H1 (cell line): ENCODE measurements at regions not wholly inside any gene's neighbourhood (a gene's known extent, or its start where the extent isn't known, plus 50 kb on each side); places are given as distances from the start of the nearest gene placed in this dataset.

Experiments used
- CTCF ChIA-PET: fragments of 300-600 bp; sonication (Branson Sonifier 250); formaldehyde crosslinking; loops from one replicate; lab custom pipeline; 2021; ENCODE audit not compliant: partially characterized antibody; lab: Charles Lee
- POLR2A ChIA-PET: fragments of 300-600 bp; sonication (Branson Sonifier 250); formaldehyde crosslinking; loops from one replicate; lab custom pipeline; 2021; ENCODE audit warnings: inconsistent platforms; ENCODE audit not compliant: partially characterized antibody; lab: Charles Lee
- DNase-seq, 2 experiments: peaks; one replicate each; pipeline versions ENCODE4 v3.0.0 to v3.0.0-alpha.2; 2010 to 2022; ENCODE audit warnings: low spot score in 2 of 2, low read depth in 1 of 2, mixed read lengths in 1 of 2
- FAIRE-seq: peaks from 2 replicates; lab custom pipeline; 2011; peaks lifted over from hg19 to GRCh38; lab: Jason Lieb, UNC
- H2AFZ ChIP-seq: 2 replicates; pipeline ENCODE4 v1.8.1; 2012; ENCODE audit warnings: low read length, inconsistent platforms
- H2AK5ac ChIP-seq: 2 replicates; pipeline ENCODE4 v1.6.1; 2013; ENCODE audit warnings: low read depth, low read length
- H2BK120ac ChIP-seq: replicated peaks from 2 replicates; pipeline ENCODE3; 2013; ENCODE audit warnings: low read depth, low read length, inconsistent platforms
- H2BK12ac ChIP-seq: 2 replicates; pipeline ENCODE4 v1.6.1; 2013; ENCODE audit warnings: low read depth, low read length
- H2BK15ac ChIP-seq: 2 replicates; pipeline ENCODE4 v1.6.1; 2013; ENCODE audit warnings: low read length
- H2BK20ac ChIP-seq: 2 replicates; pipeline ENCODE4 v1.6.1; 2013; ENCODE audit warnings: low read length
- H2BK5ac ChIP-seq: 2 replicates; pipeline ENCODE4 v1.6.1; 2013; ENCODE audit warnings: low read depth, low read length
- H3K14ac ChIP-seq: 2 replicates; pipeline ENCODE4 v1.6.1; 2013; ENCODE audit warnings: inconsistent platforms; ENCODE audit not compliant: insufficient read length
- H3K18ac ChIP-seq: 2 replicates; pipeline ENCODE4 v1.6.1; 2013; ENCODE audit warnings: low read length; ENCODE audit errors: extremely low read depth
- H3K23ac ChIP-seq: 2 replicates; pipeline ENCODE4 v1.6.1; 2013; ENCODE audit warnings: inconsistent platforms; ENCODE audit not compliant: insufficient read length
- H3K23me2 ChIP-seq: 2 replicates; pipeline ENCODE4 v1.6.1; 2013; ENCODE audit warnings: low read depth, low read length
- H3K27ac ChIP-seq: 2 replicates; pipeline ENCODE4 v1.6.1; 2011; ENCODE audit warnings: low read depth, low read length, inconsistent platforms
- H3K27me3 ChIP-seq, 4 experiments: replicated peaks in 1 of 4; 1 replicate in 1 of 4; 2 replicates in 3 of 4; pipeline versions ENCODE4 v1.6.1 to v1.8.1; 2011 to 2013; ENCODE audit warnings: low read length in 3 of 4, mild to moderate bottlenecking in 3 of 4, inconsistent platforms in 2 of 4, mixed read lengths in 2 of 4, moderate library complexity in 1 of 4; ENCODE audit not compliant: control insufficient read depth in 3 of 4, insufficient read depth in 3 of 4; ENCODE audit errors: extremely low read depth in 1 of 4
- H3K36me3 ChIP-seq, 4 experiments: 2 replicates each; pipeline versions ENCODE4 v1.6.1 to v1.8.1; 2011 to 2013; ENCODE audit warnings: mild to moderate bottlenecking in 4 of 4, low read length in 3 of 4, moderate library complexity in 2 of 4, control low read depth in 1 of 4, inconsistent platforms in 1 of 4; ENCODE audit not compliant: insufficient read depth in 4 of 4, control insufficient read depth in 2 of 4
- H3K4ac ChIP-seq: replicated peaks from 2 replicates; pipeline ENCODE3; 2013; ENCODE audit warnings: low read length, low read depth, mixed read lengths, inconsistent platforms; ENCODE audit not compliant: insufficient read length
- H3K4me1 ChIP-seq, 4 experiments: replicated peaks in 1 of 4; 1 replicate in 1 of 4; 2 replicates in 3 of 4; pipeline versions ENCODE4 v1.6.1 to v1.8.1; 2011 to 2013; ENCODE audit warnings: low read length in 3 of 4, inconsistent platforms in 2 of 4, mixed read lengths in 1 of 4; ENCODE audit not compliant: insufficient read depth in 4 of 4, control insufficient read depth in 3 of 4
- H3K4me2 ChIP-seq, 2 experiments: 2 replicates each; pipeline versions ENCODE4 v1.6.1 to v1.8.1; 2011 to 2013; ENCODE audit warnings: low read depth in 2 of 2, low read length in 2 of 2, control low read depth in 1 of 2, inconsistent platforms in 1 of 2, mild to moderate bottlenecking in 1 of 2; ENCODE audit not compliant: insufficient read depth in 1 of 2
- H3K4me3 ChIP-seq, 4 experiments: fragments of 200-600, 300-600 bp in 1 of 4; sonication (generic), shearing (Covaris generic), sonication (Bioruptor Twin) in 1 of 4; 2 replicates each; pipeline versions ENCODE4 v1.5.1 to v1.8.1; 2011 to 2016; ENCODE audit warnings: low read length in 4 of 4, low read depth in 3 of 4, control low read depth in 2 of 4, inconsistent platforms in 2 of 4, mild to moderate bottlenecking in 2 of 4, mixed read lengths in 1 of 4, moderate library complexity in 1 of 4; ENCODE audit not compliant: insufficient read depth in 2 of 4; ENCODE audit errors: extremely low read depth in 1 of 4
- H3K56ac ChIP-seq: replicated peaks from 2 replicates; pipeline ENCODE3; 2013; ENCODE audit warnings: low read depth, mild to moderate bottlenecking, mixed read lengths, low read length, inconsistent platforms; ENCODE audit not compliant: insufficient read length
- H3K79me1 ChIP-seq: 2 replicates; pipeline ENCODE4 v1.6.1; 2013; ENCODE audit warnings: low read depth, low read length, control low read depth
- H3K79me2 ChIP-seq, 2 experiments: 2 replicates each; pipeline versions ENCODE4 v1.6.1 to v1.8.1; 2012 to 2013; ENCODE audit warnings: low read length in 2 of 2, mild to moderate bottlenecking in 2 of 2, inconsistent platforms in 1 of 2; ENCODE audit not compliant: insufficient read depth in 2 of 2, control insufficient read depth in 1 of 2
- H3K9ac ChIP-seq, 4 experiments: replicated peaks in 1 of 4; 1 replicate in 1 of 4; 2 replicates in 3 of 4; pipeline versions ENCODE4 v1.6.1 to v1.8.1; 2011 to 2013; ENCODE audit warnings: low read depth in 3 of 4, low read length in 3 of 4, control low read depth in 2 of 4, mild to moderate bottlenecking in 2 of 4, moderate library complexity in 2 of 4, inconsistent platforms in 1 of 4; ENCODE audit errors: extremely low read depth in 1 of 4
- H3K9me3 ChIP-seq, 2 experiments: 2 replicates each; pipeline versions ENCODE4 v1.6.1 to v1.8.1; 2012 to 2013; ENCODE audit warnings: mild to moderate bottlenecking in 2 of 2, moderate library complexity in 2 of 2, control low read depth in 1 of 2, inconsistent platforms in 1 of 2, low read depth in 1 of 2, low read length in 1 of 2, mixed read lengths in 1 of 2; ENCODE audit not compliant: insufficient read depth in 2 of 2
- H4K20me1 ChIP-seq, 2 experiments: replicated peaks in 1 of 2; 2 replicates each; pipeline versions ENCODE3 to v1.8.1; 2011 to 2013; ENCODE audit warnings: inconsistent platforms in 2 of 2, low read length in 2 of 2, mild to moderate bottlenecking in 1 of 2; ENCODE audit not compliant: insufficient read depth in 2 of 2, control insufficient read depth in 1 of 2
- H4K5ac ChIP-seq: 2 replicates; pipeline ENCODE4 v1.6.1; 2013; ENCODE audit warnings: low read length, low read depth, mixed read lengths, inconsistent platforms; ENCODE audit not compliant: insufficient read length
- H4K8ac ChIP-seq: 2 replicates; pipeline ENCODE4 v1.8.0; 2013; ENCODE audit warnings: mild to moderate bottlenecking, moderate library complexity, low read length, inconsistent platforms; ENCODE audit not compliant: insufficient read depth; ENCODE audit errors: extremely low read depth
- H4K91ac ChIP-seq: replicated peaks from 2 replicates; pipeline ENCODE3; 2013; ENCODE audit warnings: low read length, mixed read lengths, inconsistent platforms; ENCODE audit not compliant: insufficient read length
- BCL11A ChIP-seq, 2 experiments: IDR thresholded peaks; one replicate each; pipeline ENCODE4 v1.6.1; 2011; ENCODE audit warnings: low read depth in 2 of 2, low read length in 2 of 2, mild to moderate bottlenecking in 2 of 2
- BRCA1 ChIP-seq: IDR thresholded peaks from 2 replicates; pipeline ENCODE4 v1.6.1; 2012; ENCODE audit warnings: low read depth, low read length, improper control_type of control experiment
- CEBPB ChIP-seq: IDR thresholded peaks from 2 replicates; pipeline ENCODE4 v1.6.1; 2012; ENCODE audit warnings: low read depth, low read length
- CHD2 ChIP-seq: IDR thresholded peaks from 2 replicates; pipeline ENCODE4 v1.6.1; 2012; ENCODE audit warnings: low read length, improper control_type of control experiment
- CTBP2 ChIP-seq: IDR thresholded peaks from 2 replicates; pipeline ENCODE4 v1.7.0; 2011; ENCODE audit warnings: borderline replicate concordance, mild to moderate bottlenecking, moderate library complexity, mixed read lengths, low read length; ENCODE audit not compliant: insufficient read depth, insufficient read length
- JUND ChIP-seq: IDR thresholded peaks from 2 replicates; pipeline ENCODE4 v1.6.1; 2011; ENCODE audit warnings: mild to moderate bottlenecking, improper control_type of control experiment, low read length
- NRF1 ChIP-seq: IDR thresholded peaks from 2 replicates; pipeline ENCODE4 v1.6.1; 2011; ENCODE audit warnings: mild to moderate bottlenecking, low read depth, low read length, improper control_type of control experiment
- PHF8 ChIP-seq: fragments of 200-600 bp; sonication (generic); conservative IDR thresholded peaks from 2 replicates; pipeline ENCODE4 v1.7.1; 2012; ENCODE audit warnings: low read depth, mild to moderate bottlenecking, inconsistent platforms, low read length, moderate library complexity
- POLR2AphosphoS5 ChIP-seq: IDR thresholded peaks from 2 replicates; pipeline ENCODE4 v1.6.1; 2011; ENCODE audit warnings: low read depth, low read length
- RFX5 ChIP-seq: IDR thresholded peaks from 2 replicates; pipeline ENCODE4 v1.6.1; 2011; ENCODE audit warnings: low read depth, low read length, improper control_type of control experiment, borderline replicate concordance
- SIN3A ChIP-seq, 2 experiments: IDR thresholded peaks in 1 of 2; conservative IDR thresholded peaks in 1 of 2; 2 replicates each; pipeline ENCODE4 v1.6.1; 2011 to 2012; ENCODE audit warnings: low read length in 2 of 2, improper control_type of control experiment in 1 of 2, low read depth in 1 of 2, mild to moderate bottlenecking in 1 of 2
- SRF ChIP-seq: IDR thresholded peaks from 2 replicates; pipeline ENCODE4 v1.6.1; 2011; ENCODE audit warnings: mild to moderate bottlenecking, low read depth, low read length, moderate library complexity
- WGBS, 2 experiments: shearing (Covaris generic) in 1 of 2; methylation state at CpG; one replicate each; pipeline versions ENCODE4 v1.1.6 to v1.1.7; 2013 to 2015; ENCODE audit warnings: low lambda C conversion rate in 2 of 2, mixed read lengths in 2 of 2, inconsistent platforms in 1 of 2, low coverage in 1 of 2, missing lambda C conversion rate in 1 of 2; ENCODE audit not compliant: insufficient replicate concordance in 2 of 2, insufficient coverage in 1 of 2, insufficient read length in 1 of 2; ENCODE audit errors: extremely low coverage in 1 of 2, missing lambda C conversion rate in 1 of 2; 5-methylcytosine and 5-hydroxymethylcytosine counted together

- no peaks in the 10 kb centered on the region for H3K27me3 ChIP-seq
- no peak overlapping the region for H3K27ac ChIP-seq
- no peaks in the 10 kb centered on the region; the same call in 1 of the 2 replicates for H3K79me1 ChIP-seq
- H3K4me3 ChIP-seq: no peak overlapping the region
- no peak overlapping the region for H2AFZ ChIP-seq
- no peak overlapping the region for H3K56ac ChIP-seq
- no peak overlapping the region for H2BK12ac ChIP-seq
- no peak overlapping the region for H2BK15ac ChIP-seq
- no peak overlapping the region for H3K14ac ChIP-seq
- H2BK5ac ChIP-seq: no peak overlapping the region
- no peak overlapping the region for H3K4me2 ChIP-seq
- peaks cover 4 to 7% of the 10 kb centered on the region in 2 experiments; a peak in 2 of 4 replicates for H3K9me3 ChIP-seq
- no peak overlapping the region for H3K4ac ChIP-seq
- H3K4me1 ChIP-seq: no peaks in the 10 kb centered on the region
- no peak overlapping the region for H4K5ac ChIP-seq
- H4K91ac ChIP-seq: no peak overlapping the region
- H4K8ac ChIP-seq: no peak overlapping the region
- no peak overlapping the region for H2AK5ac ChIP-seq
- 96% methylated on average over 5 of the region's 7 CpGs; no CpG with 5 or more reads in 1 of the 2 experiments for WGBS, 2 experiments
- no peak overlapping the region for H2BK120ac ChIP-seq
- no peaks in the 10 kb centered on the region for H3K79me2 ChIP-seq
- no peaks in the 10 kb centered on the region for H3K36me3 ChIP-seq
- TF ChIP-seq POLR2AphosphoS5 (no peak), BRCA1 (no peak), RFX5 (no peak), CHD2 (no peak), CTBP2 (no peak), CEBPB (no peak), PHF8 (no peak), SRF (no peak), SIN3A (conservative IDR thresholded peaks at IDR 0.05 in 1 of 2, IDR thresholded peaks at IDR 0.05 in 1 of 2; ENCODE audit: low read depth in 1 of 2, low read length in 2 of 2) (no peak), JUND (no peak), BCL11A (IDR thresholded peaks at IDR 0.05; ENCODE audit: low read depth in 2 of 2, low read length in 2 of 2) (no peak), NRF1 (no peak)
- no peaks in the 10 kb centered on the region; the same call in 1 of the 2 replicates for H3K23me2 ChIP-seq
- H3K9ac ChIP-seq: no peak overlapping the region
- ChIA-PET CTCF (no interaction called here), POLR2A (interaction anchor here (1.1 kb wide), 1 partner anchor 97 kb away, joined by 3 read pairs; no protein-coding TSS in a partner anchor)
- no peaks in the 10 kb centered on the region for H4K20me1 ChIP-seq
- no peak overlapping the region for H3K18ac ChIP-seq
- DNase-seq (no peak), FAIRE-seq (no peak)
- H3K23ac ChIP-seq: no peak overlapping the region
- no peak overlapping the region for H2BK20ac ChIP-seq
These were observed 324.1 kb downstream of the TCERG1L start for GRCh38 chr10:130987401-130987800.
